ENCODE measurements at regions not wholly inside any gene's neighbourhood (a gene's known extent, or its start where the extent isn't known, plus 50 kb on each side); places are given as distances from the start of the nearest gene placed in this dataset.
"Not testable (repeated sequence)": the region's sequence is repeated elsewhere in the genome, so short reads cannot be mapped to it uniquely, and the experiment has no call there.

DNA sequence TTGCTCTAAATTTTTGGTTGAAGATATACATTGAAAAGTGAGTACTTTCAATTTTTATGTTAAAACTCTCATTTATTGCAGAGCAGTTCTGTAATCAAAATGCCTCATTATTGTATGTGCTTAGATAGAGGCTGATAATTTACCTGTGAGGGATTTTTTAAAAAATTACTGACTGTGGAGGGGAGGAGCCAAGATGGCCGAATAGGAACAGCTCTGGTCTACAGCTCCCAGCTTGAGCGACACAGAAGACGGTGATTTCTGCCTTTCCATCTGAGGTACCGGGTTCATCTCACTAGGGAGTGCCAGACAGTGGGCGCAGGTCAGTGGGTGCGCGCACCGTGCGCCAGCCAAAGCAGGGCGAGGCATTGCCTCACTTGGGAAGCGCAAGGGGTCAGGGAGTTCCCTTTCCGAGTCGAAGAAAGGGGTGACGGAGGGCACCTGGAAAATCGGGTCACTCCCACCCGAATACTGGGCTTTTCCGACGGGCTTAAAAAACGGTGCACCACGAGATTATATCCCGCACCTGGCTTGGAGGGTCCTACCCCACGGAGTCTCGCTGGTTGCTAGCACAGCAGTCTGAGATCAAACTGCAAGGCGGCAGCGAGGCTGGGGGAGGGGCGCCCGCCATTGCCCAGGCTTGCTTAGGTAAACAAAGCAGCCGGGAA lies 89.4 kb downstream of the DDX11 start:
- not testable (repeated sequence) for H3K27me3 ChIP-seq (replicated peaks; ENCODE audit: control insufficient read depth, insufficient read depth, low read length); DNase-seq (ENCODE audit: low read depth); H3K4me3 ChIP-seq (ENCODE audit: low read length); H3K9ac ChIP-seq (ENCODE audit: low read length); H3K36me3 ChIP-seq (ENCODE audit: control insufficient read depth, insufficient read depth, low read length, severe bottlenecking); H3K4me1 ChIP-seq (ENCODE audit: control insufficient read depth, insufficient read depth, low read length); H3K9me3 ChIP-seq (ENCODE audit: control insufficient read depth, low read length)

DNA sequence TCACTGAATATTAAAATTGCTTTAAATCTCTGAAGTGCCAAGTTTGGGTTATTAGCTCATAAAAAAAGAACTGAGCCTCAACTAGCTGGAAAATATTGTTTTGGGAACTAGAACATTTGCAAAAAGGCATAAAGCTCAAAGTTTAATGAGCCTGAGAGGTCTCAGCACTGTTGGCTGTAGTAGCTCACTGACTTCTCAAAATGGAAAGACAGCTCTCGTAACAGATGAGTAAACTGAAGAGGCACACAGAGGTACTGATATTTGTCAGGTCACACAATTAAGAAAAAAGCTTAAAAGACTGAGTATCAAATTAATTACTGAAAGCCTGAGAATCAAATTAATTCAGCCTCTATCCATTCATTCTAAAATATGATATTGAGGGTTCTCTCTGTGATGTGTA lies 100.6 kb downstream of the DDX11 start:
- not testable (repeated sequence) for DNase-seq (ENCODE audit: low read depth); H3K9me3 ChIP-seq (ENCODE audit: control insufficient read depth, low read length); H3K9ac ChIP-seq (ENCODE audit: low read length); H3K4me1 ChIP-seq (ENCODE audit: control insufficient read depth, insufficient read depth, low read length); H3K36me3 ChIP-seq (ENCODE audit: control insufficient read depth, insufficient read depth, low read length, severe bottlenecking); H3K4me3 ChIP-seq (ENCODE audit: low read length); H3K27me3 ChIP-seq (replicated peaks; ENCODE audit: control insufficient read depth, insufficient read depth, low read length)

DNA sequence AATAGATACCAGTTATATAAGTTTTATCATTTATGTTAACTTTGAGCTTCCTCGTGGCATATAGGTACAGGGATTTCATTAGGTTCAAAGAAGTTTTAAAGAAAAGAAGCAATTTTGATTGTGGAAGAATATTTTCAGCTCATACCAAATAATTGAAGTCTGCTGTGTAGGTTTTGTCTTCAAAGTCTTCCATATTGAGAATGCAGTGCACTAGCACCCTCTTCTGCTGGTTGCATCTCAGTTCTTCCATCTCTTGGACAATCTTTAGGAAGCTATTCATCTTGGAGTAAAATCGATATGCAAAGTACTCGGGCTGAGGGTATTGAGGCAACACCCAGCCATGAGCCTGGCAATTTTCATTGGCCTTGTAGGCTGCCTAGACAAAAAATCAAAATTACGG lies 103.9 kb downstream of the DDX11 start:
- not testable (repeated sequence) for H3K27me3 ChIP-seq (replicated peaks; ENCODE audit: control insufficient read depth, insufficient read depth, low read length); H3K9ac ChIP-seq (ENCODE audit: low read length); H3K4me3 ChIP-seq (ENCODE audit: low read length); H3K9me3 ChIP-seq (ENCODE audit: control insufficient read depth, low read length); H3K36me3 ChIP-seq (ENCODE audit: control insufficient read depth, insufficient read depth, low read length, severe bottlenecking); H3K4me1 ChIP-seq (ENCODE audit: control insufficient read depth, insufficient read depth, low read length); DNase-seq (ENCODE audit: low read depth)

DNA sequence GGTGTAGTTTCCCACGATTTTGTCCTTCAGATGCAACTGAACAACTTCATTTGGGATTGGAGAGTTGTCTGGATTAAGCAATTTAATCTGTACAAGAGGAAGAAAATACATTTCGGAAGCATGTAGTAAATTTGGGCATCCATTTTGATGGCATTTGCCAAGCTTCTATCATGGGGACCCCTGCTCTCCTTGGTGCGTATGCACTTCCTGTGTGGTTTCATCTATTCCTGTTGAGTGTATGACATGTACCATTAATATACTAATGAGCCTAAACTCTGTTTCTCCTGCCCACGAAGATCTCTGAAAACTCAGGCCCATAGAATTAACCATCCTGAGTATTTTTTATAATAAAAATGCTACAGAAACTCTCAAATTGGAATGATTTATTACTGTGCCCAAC lies 105.2 kb downstream of the DDX11 start:
- not testable (repeated sequence) for DNase-seq (ENCODE audit: low read depth); H3K9me3 ChIP-seq (ENCODE audit: control insufficient read depth, low read length); H3K27me3 ChIP-seq (replicated peaks; ENCODE audit: control insufficient read depth, insufficient read depth, low read length); H3K36me3 ChIP-seq (ENCODE audit: control insufficient read depth, insufficient read depth, low read length, severe bottlenecking); H3K4me1 ChIP-seq (ENCODE audit: control insufficient read depth, insufficient read depth, low read length); H3K9ac ChIP-seq (ENCODE audit: low read length); H3K4me3 ChIP-seq (ENCODE audit: low read length)

DNA sequence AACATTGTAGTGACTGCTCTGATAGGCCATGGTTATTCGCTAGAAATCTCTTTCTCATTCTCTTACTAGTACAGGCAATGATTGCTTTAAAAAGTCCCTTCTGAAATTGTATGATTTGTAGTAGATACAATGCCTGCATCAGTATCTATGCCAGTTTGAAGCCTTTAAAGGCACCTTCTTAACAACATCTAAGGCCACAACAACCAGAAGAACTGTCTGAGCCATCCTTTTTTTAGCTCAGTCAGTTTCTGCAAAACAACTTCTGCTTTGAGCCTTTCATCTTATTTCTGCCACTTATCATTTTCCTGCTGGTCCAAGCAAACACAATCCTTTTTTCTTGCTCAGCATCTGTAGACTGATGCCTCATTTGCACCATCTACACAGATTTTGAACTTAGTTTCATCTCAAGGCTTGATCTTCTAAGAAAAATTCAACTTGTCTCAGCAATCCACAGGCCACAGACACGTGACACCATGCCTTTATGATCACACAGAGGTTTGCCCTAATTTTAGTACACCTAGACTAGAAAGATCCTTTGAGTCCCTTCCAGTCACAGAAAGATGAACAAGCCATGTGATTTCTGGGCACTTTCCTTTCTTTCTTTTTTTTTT lies 106.1 kb downstream of the DDX11 start:
- not testable (repeated sequence) for H3K4me1 ChIP-seq (ENCODE audit: control insufficient read depth, insufficient read depth, low read length); H3K9me3 ChIP-seq (ENCODE audit: control insufficient read depth, low read length); H3K4me3 ChIP-seq (ENCODE audit: low read length); H3K36me3 ChIP-seq (ENCODE audit: control insufficient read depth, insufficient read depth, low read length, severe bottlenecking); H3K9ac ChIP-seq (ENCODE audit: low read length); H3K27me3 ChIP-seq (replicated peaks; ENCODE audit: control insufficient read depth, insufficient read depth, low read length); DNase-seq (ENCODE audit: low read depth)

DNA sequence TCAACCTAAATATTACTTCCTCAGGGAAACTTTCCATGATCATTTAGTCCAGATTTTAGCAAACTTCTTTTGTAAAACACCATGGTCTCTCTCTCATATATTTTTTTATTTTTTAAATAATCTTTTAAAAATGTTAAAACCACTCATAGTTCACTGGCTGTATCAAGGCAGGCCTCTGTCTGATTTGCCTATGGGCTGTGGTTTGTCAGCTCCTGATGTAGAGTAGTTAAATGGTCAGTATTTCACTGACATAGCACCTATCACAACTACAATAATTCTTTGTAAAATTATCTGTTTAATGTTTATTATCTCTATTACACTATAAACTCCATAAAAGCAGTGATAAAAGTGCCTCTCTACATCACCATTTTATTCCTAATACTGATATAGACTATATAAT lies 108.9 kb downstream of the DDX11 start:
- not testable (repeated sequence) for H3K4me3 ChIP-seq (ENCODE audit: low read length); H3K36me3 ChIP-seq (ENCODE audit: control insufficient read depth, insufficient read depth, low read length, severe bottlenecking); H3K27me3 ChIP-seq (replicated peaks; ENCODE audit: control insufficient read depth, insufficient read depth, low read length); H3K4me1 ChIP-seq (ENCODE audit: control insufficient read depth, insufficient read depth, low read length); DNase-seq (ENCODE audit: low read depth); H3K9ac ChIP-seq (ENCODE audit: low read length); H3K9me3 ChIP-seq (ENCODE audit: control insufficient read depth, low read length)

DNA sequence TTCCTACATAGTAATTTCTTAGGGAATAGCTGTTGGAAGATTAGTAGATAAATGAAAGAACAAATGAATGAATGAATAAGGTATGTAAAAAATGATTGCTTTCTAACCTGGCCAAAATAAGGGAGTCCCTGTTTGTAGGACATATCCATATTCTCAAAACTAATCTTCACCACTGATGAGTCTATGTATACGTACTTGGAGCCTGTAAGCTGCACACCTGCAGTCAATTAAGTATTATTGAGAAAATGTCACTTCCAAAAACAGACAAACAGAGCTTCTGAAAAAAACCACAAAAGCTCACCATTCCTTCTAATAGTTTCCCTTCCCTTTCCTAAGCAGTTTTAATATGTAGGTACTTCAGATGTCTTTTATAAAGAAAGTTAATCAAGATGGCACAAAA lies 109.4 kb downstream of the DDX11 start:
- not testable (repeated sequence) for H3K9me3 ChIP-seq (ENCODE audit: control insufficient read depth, low read length); H3K36me3 ChIP-seq (ENCODE audit: control insufficient read depth, insufficient read depth, low read length, severe bottlenecking); H3K4me1 ChIP-seq (ENCODE audit: control insufficient read depth, insufficient read depth, low read length); H3K27me3 ChIP-seq (replicated peaks; ENCODE audit: control insufficient read depth, insufficient read depth, low read length); H3K4me3 ChIP-seq (ENCODE audit: low read length); DNase-seq (ENCODE audit: low read depth); H3K9ac ChIP-seq (ENCODE audit: low read length)

DNA sequence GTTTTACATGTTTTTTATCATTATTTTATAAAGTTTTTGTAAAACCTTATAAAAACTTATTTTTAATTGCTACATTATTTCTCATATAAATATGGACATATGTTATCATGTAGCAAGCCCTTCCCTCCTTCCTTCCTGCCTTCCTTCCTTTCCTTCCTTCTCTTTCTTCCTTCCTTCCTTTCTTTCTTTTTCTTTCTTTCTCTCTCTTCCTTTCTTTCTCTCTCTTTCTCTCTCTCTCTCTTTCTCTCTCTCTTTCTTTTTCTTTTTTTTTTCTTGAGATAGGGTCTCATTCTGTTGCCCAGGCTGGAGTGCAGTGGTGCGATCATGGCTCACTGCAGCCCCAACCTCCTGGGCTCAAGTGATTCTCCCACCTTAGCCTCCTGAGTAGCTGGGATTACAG lies 110.2 kb downstream of the DDX11 start:
- not testable (repeated sequence) for H3K9ac ChIP-seq (ENCODE audit: low read length); H3K36me3 ChIP-seq (ENCODE audit: control insufficient read depth, insufficient read depth, low read length, severe bottlenecking); H3K27me3 ChIP-seq (replicated peaks; ENCODE audit: control insufficient read depth, insufficient read depth, low read length); H3K4me3 ChIP-seq (ENCODE audit: low read length); H3K4me1 ChIP-seq (ENCODE audit: control insufficient read depth, insufficient read depth, low read length); DNase-seq (ENCODE audit: low read depth); H3K9me3 ChIP-seq (ENCODE audit: control insufficient read depth, low read length)

DNA sequence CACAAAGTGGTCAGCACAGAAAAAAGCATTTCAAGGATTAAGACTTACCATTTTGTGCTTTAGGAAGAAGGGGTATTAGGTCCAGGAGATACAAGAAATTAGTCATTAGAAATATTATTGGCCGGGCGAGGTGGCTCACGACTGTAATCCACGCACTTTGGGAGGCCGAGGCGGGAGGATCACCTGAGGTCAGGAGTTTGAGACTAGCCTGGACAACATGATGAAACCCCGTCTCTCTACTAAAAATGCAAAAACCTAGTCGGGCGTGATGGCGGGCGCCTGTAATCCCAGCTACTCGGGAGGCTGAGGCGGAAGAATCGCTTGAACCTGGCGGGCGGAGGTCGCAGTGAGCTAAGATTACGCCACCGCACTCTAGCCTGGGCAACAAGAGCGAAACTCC lies 111.0 kb downstream of the DDX11 start:
- DNase-seq (ENCODE audit: low read depth); H3K27me3 ChIP-seq (replicated peaks; ENCODE audit: control insufficient read depth, insufficient read depth, low read length); H3K9ac ChIP-seq (ENCODE audit: low read length); H3K4me1 ChIP-seq (ENCODE audit: control insufficient read depth, insufficient read depth, low read length); H3K36me3 ChIP-seq (ENCODE audit: control insufficient read depth, insufficient read depth, low read length, severe bottlenecking); H3K9me3 ChIP-seq (ENCODE audit: control insufficient read depth, low read length); H3K4me3 ChIP-seq (ENCODE audit: low read length): not testable (repeated sequence)

DNA sequence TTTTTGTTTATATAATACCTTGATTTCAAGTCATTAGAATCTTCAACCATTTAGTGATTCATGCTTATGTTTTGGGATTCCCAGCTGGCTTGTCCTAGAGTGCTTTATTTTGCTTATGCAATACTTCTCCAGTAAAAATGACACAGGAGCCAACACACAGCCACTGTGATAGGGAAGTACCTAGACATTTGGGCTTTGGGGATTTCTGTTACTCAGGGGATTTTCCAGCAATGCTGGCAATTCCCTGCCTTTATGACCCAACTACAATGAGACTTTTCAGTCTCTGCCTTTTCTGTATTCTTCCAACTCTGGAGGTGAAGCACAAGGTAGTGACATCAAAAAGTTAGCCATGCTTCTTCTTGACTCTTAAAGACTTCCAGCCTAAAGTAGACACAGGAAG lies 119.0 kb downstream of the DDX11 start:
- H3K4me3 ChIP-seq (ENCODE audit: low read length); H3K27me3 ChIP-seq (replicated peaks; ENCODE audit: control insufficient read depth, insufficient read depth, low read length); H3K9me3 ChIP-seq (ENCODE audit: control insufficient read depth, low read length); DNase-seq (ENCODE audit: low read depth); H3K9ac ChIP-seq (ENCODE audit: low read length); H3K4me1 ChIP-seq (ENCODE audit: control insufficient read depth, insufficient read depth, low read length); H3K36me3 ChIP-seq (ENCODE audit: control insufficient read depth, insufficient read depth, low read length, severe bottlenecking): not testable (repeated sequence)

DNA sequence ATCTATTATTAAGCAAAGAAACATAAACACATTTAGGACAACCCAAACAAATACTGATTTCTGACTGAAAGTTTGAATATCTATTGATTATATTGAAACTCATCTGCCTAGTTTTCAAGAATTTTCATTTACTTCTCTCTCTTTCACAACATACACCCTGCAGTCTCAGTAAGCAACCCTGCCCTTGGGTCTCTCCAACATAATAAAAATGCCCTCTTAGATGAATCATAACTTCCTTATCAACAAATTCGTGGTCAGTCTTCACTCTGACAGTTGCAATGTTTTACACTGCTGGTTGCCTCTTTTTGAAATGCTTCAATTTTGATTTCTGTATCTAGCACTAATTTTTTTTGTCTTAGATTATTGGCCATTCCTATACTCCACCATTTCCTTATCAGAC lies 122.0 kb downstream of the DDX11 start:
- not testable (repeated sequence) for H3K27me3 ChIP-seq (replicated peaks; ENCODE audit: control insufficient read depth, insufficient read depth, low read length); H3K4me3 ChIP-seq (ENCODE audit: low read length); H3K36me3 ChIP-seq (ENCODE audit: control insufficient read depth, insufficient read depth, low read length, severe bottlenecking); H3K9ac ChIP-seq (ENCODE audit: low read length); DNase-seq (ENCODE audit: low read depth); H3K4me1 ChIP-seq (ENCODE audit: control insufficient read depth, insufficient read depth, low read length); H3K9me3 ChIP-seq (ENCODE audit: control insufficient read depth, low read length)

DNA sequence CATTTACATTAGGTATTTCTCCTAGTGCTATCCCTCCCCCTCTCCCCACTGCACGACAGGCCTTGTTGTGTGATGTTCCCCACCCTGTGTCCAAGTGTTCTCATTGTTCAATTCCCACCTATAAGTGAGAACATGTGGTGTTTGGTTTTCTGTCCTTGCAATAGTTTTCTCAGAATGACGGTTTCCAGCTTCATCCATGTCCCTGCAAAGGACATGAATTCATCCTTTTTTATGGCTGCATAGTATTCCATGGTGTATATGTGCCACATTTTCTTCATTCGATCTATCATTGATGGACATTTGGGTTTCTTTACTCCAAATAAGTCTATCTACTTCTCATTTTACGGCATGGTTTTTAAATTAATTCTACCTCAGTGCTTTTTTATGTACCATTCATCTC lies 125.8 kb downstream of the DDX11 start:
- H3K36me3 ChIP-seq (ENCODE audit: control insufficient read depth, insufficient read depth, low read length, severe bottlenecking); DNase-seq (ENCODE audit: low read depth); H3K27me3 ChIP-seq (replicated peaks; ENCODE audit: control insufficient read depth, insufficient read depth, low read length); H3K9ac ChIP-seq (ENCODE audit: low read length); H3K4me1 ChIP-seq (ENCODE audit: control insufficient read depth, insufficient read depth, low read length); H3K4me3 ChIP-seq (ENCODE audit: low read length); H3K9me3 ChIP-seq (ENCODE audit: control insufficient read depth, low read length): not testable (repeated sequence)
